HG03442 (cell line): ENCODE measurements at regions not wholly inside any gene's neighbourhood (a gene's known extent, or its start where the extent isn't known, plus 50 kb on each side); places are given as distances from the start of the nearest gene placed in this dataset.
"Not testable (repeated sequence)": the region's sequence is repeated elsewhere in the genome, so short reads cannot be mapped to it uniquely, and the experiment has no call there.

Experiments used
- ATAC-seq: cut with Tn5 transposase; IDR thresholded peaks from one replicate; pipeline ENCODE4 v1.9.1; 2021; ENCODE audit warnings: mild to moderate bottlenecking, moderate library complexity; ENCODE audit not compliant: unreplicated experiment

GRCh38 chr2:224121406-224122067 is 82.5 kb upstream of the SERPINE2 start:
- ATAC-seq: no peak

DNA sequence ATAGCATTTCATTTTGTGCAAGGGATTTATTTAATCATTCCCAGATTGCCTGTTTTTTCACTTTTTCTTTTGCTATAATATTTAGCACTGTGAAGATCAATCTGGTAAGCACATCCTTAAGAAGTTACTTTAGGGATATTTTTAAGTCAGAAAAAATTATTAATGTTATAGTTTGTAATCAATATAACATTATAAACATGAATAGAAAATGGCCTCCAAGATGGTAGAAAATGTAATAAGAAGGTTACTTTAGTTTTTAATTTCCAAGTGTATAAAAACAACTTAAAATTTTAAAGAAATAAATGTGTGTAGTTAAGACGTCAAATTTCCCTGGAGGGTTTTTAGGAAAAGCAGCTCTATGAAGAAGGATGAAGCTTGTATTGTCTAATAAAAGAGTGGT is 81.9 kb upstream of the SERPINE2 start:
- ATAC-seq: no peak

GRCh38 chr2:224119846-224120245 is 80.8 kb upstream of the SERPINE2 start:
- ATAC-seq: not testable (repeated sequence)

DNA sequence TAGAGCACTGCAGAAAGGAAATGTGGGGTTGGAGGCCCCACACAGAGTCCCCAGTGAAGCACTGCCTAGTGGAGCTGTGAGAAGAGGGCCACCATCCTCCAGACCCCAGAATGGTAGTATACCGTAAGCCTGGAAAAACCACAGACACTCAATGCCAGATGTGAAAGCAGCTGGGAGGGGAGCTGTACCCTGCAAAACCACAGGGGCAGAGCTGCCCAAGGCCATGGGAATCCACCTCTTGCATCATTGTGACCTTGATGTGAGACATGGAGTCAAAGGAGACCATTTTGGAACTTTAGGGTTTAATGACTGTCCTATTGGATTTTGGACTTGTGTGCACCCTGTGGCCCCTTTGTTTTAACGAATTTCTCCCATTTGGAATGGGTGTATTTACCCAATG is 75.3 kb upstream of the SERPINE2 start:
- no peak for ATAC-seq

DNA sequence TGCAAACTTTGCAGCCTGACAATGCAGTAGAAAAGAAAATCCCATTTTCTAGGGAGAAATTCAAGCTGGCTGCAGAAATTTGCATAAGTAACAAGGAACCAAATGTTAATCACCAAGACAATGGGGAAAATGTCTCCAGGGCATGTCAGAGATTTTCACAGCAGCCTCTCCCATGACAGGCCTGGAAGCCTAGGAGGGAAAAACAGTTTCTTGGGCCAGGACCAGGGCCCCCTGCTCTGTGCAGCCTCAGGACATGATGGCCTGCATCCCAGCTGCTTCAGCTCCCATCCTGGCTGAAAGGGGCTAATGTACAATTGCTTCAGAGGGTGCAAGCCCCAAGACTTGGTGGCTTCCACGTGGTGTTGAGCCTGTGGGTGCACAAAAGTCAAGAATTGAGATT is 74.8 kb upstream of the SERPINE2 start:
- ATAC-seq: not testable (repeated sequence)

- no peak for ATAC-seq
Observed at GRCh38 chr2:224111576-224111975, 72.5 kb upstream of the SERPINE2 start.

- ATAC-seq: no peak
Observed at GRCh38 chr2:224110811-224111210, 71.7 kb upstream of the SERPINE2 start.

- no peak for ATAC-seq
Observed at GRCh38 chr2:224109751-224110150, 70.7 kb upstream of the SERPINE2 start.

GRCh38 chr2:224106794-224107193 is 67.7 kb upstream of the SERPINE2 start:
- ATAC-seq: no peak

DNA sequence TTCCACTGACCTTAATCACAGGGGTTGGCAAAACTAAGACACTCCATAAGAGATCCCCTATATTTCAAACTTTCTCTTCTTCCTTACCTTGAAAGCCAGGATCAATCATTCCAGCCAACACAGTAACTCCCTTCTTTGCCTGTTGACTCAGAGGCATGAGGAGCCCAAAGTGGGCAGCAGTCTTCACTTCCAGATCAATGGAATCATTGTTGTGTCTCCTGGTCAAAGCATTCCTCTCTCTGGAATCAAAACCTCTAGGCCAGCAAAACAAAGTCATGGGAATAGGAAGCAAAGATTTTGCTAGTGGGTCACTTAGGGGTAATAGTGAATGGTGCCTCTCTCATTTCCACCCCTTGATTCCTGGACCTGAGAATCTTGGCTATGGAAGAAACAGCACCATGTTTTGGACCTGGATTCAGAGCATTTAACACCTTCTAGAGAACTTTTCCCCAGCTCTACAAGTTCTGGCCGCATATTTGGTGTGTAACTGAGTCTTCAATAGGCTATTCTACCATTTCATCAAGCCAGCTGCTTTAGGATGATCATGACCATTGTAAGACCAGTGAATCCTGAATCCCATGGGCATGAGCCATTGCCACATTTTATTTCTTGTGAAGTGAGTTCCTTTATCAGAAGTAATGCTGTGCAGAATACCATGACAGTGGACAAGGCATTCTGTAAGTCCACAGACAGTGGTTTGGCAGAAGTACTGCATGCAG is 65.7 kb upstream of the SERPINE2 start:
- no peak for ATAC-seq

DNA sequence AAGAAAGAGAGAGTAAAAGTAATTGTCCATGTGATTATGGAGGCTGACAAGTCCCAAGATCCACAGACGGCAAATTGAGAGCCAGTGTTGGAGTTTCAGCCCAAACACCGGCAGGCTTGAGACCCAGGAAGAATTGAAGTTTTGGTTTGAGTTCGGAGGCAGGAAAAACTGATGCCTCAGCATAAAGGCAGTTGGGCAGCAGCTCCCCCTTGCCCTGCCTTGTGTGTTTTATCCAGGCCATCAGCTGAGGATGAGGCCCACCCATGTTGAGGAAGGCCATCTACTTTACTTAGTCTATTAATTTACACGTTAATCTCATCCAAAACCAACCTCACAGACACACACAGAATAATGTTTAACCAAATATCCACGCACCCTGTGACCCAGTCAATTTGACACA is 64.6 kb upstream of the SERPINE2 start:
- no peak for ATAC-seq

- no peak for ATAC-seq
Observed at GRCh38 chr2:224102991-224103390, 63.9 kb upstream of the SERPINE2 start.

GRCh38 chr2:224101820-224102630 is 62.9 kb upstream of the SERPINE2 start:
- no peak for ATAC-seq

DNA sequence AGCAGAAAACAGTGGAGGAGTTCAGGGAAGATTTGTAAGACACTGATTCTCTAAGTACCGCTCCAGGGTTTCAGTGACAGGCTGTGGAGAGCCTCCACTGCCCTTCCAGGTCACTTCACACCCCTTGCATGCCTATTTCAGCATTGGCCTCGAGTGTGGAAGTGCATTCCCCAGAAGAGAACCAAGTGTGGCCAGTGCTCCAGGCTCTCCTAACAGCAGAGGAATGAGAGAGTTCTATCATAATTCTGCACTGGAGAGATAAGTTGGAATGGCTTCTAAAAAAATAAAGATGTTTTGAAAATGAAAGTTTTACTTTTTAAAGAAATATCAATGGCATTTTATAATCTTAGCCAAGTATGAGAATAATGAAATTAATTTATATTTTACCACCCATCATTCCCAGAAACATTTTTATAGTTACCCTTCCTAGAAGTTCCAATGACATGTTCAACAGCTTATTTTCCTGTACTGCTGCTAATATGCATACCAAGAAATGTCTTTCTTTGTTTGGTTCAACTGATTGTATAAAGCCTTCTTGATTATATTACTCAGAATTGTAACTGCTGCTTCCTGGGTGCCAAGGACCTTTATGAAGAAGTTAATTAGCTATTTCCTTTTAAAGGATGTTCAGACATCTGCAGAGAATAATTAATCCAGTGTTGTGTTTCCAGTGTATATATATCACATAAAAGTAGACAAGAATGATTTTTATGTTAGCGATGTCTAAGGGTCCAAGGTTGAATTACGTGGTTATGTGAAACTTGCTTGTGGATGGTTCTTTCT is 61.0 kb upstream of the SERPINE2 start:
- no peak for ATAC-seq

GRCh38 chr2:224098481-224099230 is 59.6 kb upstream of the SERPINE2 start:
- no peak for ATAC-seq

- ATAC-seq: no peak
Observed at GRCh38 chr2:224094413-224094812, 55.3 kb upstream of the SERPINE2 start.

DNA sequence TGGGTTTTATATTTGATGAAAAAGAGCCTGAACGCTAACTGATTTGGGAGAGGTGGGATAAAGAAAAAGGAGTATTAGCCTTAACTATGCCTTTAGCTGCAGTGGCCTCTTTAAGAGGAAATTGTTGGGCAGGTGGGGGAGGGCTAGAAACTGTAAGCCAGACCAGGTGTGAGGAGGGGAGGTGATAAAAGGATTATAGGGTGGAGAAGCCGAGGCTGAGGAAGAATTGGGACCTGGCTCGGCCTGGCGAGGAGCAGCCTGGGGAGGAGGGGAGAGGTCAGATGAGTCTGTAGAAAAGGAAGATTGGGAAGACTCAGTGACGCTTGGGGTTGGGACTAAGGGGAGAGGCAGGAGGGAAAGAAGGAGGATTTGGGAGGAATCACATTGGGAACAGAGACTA is 52.6 kb upstream of the SERPINE2 start:
- ATAC-seq: not testable (repeated sequence)

GRCh38 chr2:224089606-224090005 is 50.5 kb upstream of the SERPINE2 start:
- ATAC-seq: not testable (repeated sequence)
